CD14-positive monocyte (primary cell): ENCODE measurements at regions not wholly inside any gene's neighbourhood (a gene's known extent, or its start where the extent isn't known, plus 50 kb on each side); places are given as distances from the start of the nearest gene placed in this dataset.
"Not testable (repeated sequence)": the region's sequence is repeated elsewhere in the genome, so short reads cannot be mapped to it uniquely, and the experiment has no call there.

Experiments used
- DNase-seq, 3 donors: peaks; one replicate each; pipeline ENCODE4 v3.0.0-alpha.2; 2011 to 2022
- H2AFZ ChIP-seq: 2 replicates; pipeline ENCODE4 v1.6.0; 2012; ENCODE audit warnings: mild to moderate bottlenecking, low read depth, low read length, inconsistent platforms; ENCODE audit not compliant: insufficient read depth, poor library complexity, severe bottlenecking
- H3K27ac ChIP-seq, 2 donors: 1 replicate in 1 of 2; 2 replicates in 1 of 2; pipeline ENCODE4 v1.5.1; 2012 to 2013; ENCODE audit warnings: low read length in 2 of 2, control low read depth in 1 of 2, inconsistent platforms in 1 of 2, low read depth in 1 of 2, mild to moderate bottlenecking in 1 of 2
- H3K27me3 ChIP-seq, 2 donors: one replicate each; pipeline versions ENCODE4 v1.6.0 to v1.6.1; 2011 to 2013; ENCODE audit warnings: low read length in 2 of 2; ENCODE audit not compliant: control insufficient read depth in 2 of 2, insufficient read depth in 2 of 2
- H3K36me3 ChIP-seq, 2 donors: replicated peaks in 1 of 2; 1 replicate in 1 of 2; 2 replicates in 1 of 2; pipeline versions ENCODE4 v1.5.1 to v1.6.1; 2012 to 2013; ENCODE audit warnings: low read length in 2 of 2, control low read depth in 1 of 2, inconsistent platforms in 1 of 2, mild to moderate bottlenecking in 1 of 2; ENCODE audit not compliant: insufficient read depth in 2 of 2, control insufficient read depth in 1 of 2
- H3K4me1 ChIP-seq, 2 donors: 1 replicate in 1 of 2; 2 replicates in 1 of 2; pipeline versions ENCODE4 v1.5.1 to v1.6.1; 2012 to 2013; ENCODE audit warnings: low read length in 2 of 2, control low read depth in 1 of 2, inconsistent platforms in 1 of 2, mild to moderate bottlenecking in 1 of 2, moderate library complexity in 1 of 2; ENCODE audit not compliant: insufficient read depth in 2 of 2, control insufficient read depth in 1 of 2
- H3K4me2 ChIP-seq: replicated peaks from 2 replicates; pipeline ENCODE3; 2012; ENCODE audit warnings: low read length, moderate library complexity, mild to moderate bottlenecking; ENCODE audit not compliant: poor library complexity, severe bottlenecking; ENCODE audit errors: extremely low read depth
- H3K4me3 ChIP-seq, 3 experiments: fragments of 200-600 bp in 1 of 3; sonication (generic) in 1 of 3; replicated peaks in 1 of 3; 1 replicate in 2 of 3; 2 replicates in 1 of 3; pipeline ENCODE4 v1.5.1; 2011 to 2013; ENCODE audit warnings: low read length in 3 of 3, mild to moderate bottlenecking in 3 of 3, control low read depth in 2 of 3, low read depth in 2 of 3, inconsistent platforms in 1 of 3, moderate library complexity in 1 of 3
- H3K79me2 ChIP-seq: 2 replicates; pipeline ENCODE4 v1.6.0; 2012; ENCODE audit warnings: mild to moderate bottlenecking, control low read depth, inconsistent platforms, low read length, moderate library complexity; ENCODE audit not compliant: insufficient read depth
- H3K9ac ChIP-seq: 2 replicates; pipeline ENCODE4 v1.6.0; 2017; ENCODE audit warnings: low read length, mild to moderate bottlenecking; ENCODE audit not compliant: insufficient read depth, poor library complexity, severe bottlenecking
- H3K9me3 ChIP-seq, 2 donors: replicated peaks in 1 of 2; 1 replicate in 1 of 2; 2 replicates in 1 of 2; pipeline versions ENCODE4 v1.5.1 to v1.6.1; 2012 to 2013; ENCODE audit warnings: low read length in 2 of 2, control low read depth in 1 of 2; ENCODE audit not compliant: control insufficient read depth in 1 of 2, insufficient read depth in 1 of 2
- H4K20me1 ChIP-seq: 2 replicates; pipeline ENCODE4 v1.6.0; 2012; ENCODE audit warnings: mild to moderate bottlenecking, low read length, control low read depth, moderate library complexity; ENCODE audit not compliant: insufficient read depth
- H3K27ac Mint-ChIP-seq, 7 donors: one replicate each; pipeline ENCODE4 v1.8.0; 2020; ENCODE audit warnings: mild to moderate bottlenecking in 7 of 7, mixed read lengths in 7 of 7, moderate library complexity in 6 of 7, inconsistent platforms in 2 of 7
- H3K27me3 Mint-ChIP-seq, 3 donors: one replicate each; pipeline ENCODE4 v1.8.0; 2021 to 2022; ENCODE audit warnings: low read depth in 3 of 3, mild to moderate bottlenecking in 3 of 3, mixed read lengths in 3 of 3, moderate library complexity in 3 of 3, inconsistent platforms in 1 of 3
- H3K36me3 Mint-ChIP-seq, 2 donors: one replicate each; pipeline ENCODE4 v1.8.0; 2020; ENCODE audit warnings: mixed read lengths in 2 of 2, inconsistent platforms in 1 of 2, mild to moderate bottlenecking in 1 of 2
- H3K4me1 Mint-ChIP-seq: one replicate; pipeline ENCODE4 v1.8.0; 2020; ENCODE audit warnings: mild to moderate bottlenecking, mixed read lengths
- H3K4me3 Mint-ChIP-seq, 2 donors: one replicate each; pipeline ENCODE4 v1.8.0; 2020; ENCODE audit warnings: mild to moderate bottlenecking in 2 of 2, mixed read lengths in 2 of 2, moderate library complexity in 1 of 2
- H3K9me3 Mint-ChIP-seq, 7 donors: one replicate each; pipeline ENCODE4 v1.8.0; 2020 to 2022; ENCODE audit warnings: mixed read lengths in 7 of 7, mild to moderate bottlenecking in 6 of 7, moderate library complexity in 6 of 7, inconsistent platforms in 2 of 7
- WGBS: methylation state at CpG from one replicate; pipeline ENCODE4 v1.1.5; 2013; ENCODE audit warnings: missing lambda C conversion rate; ENCODE audit not compliant: insufficient coverage; 5-methylcytosine and 5-hydroxymethylcytosine counted together
- intact Hi-C, 2 donors: fragments of 100-400 bp; cut with micrococcal nuclease; formaldehyde crosslinking; loops; one replicate each; pipeline versions ENCODE4 v1.15.0 to v1.15.1; 2023
- TF ChIP-seq, protein P1 (sequence below): fragments of 200-600 bp; IDR thresholded peaks from one replicate; pipeline ENCODE4 v1.8.0; 2022; ENCODE audit warnings: antibody characterized with exemption, mild to moderate bottlenecking

DNA sequence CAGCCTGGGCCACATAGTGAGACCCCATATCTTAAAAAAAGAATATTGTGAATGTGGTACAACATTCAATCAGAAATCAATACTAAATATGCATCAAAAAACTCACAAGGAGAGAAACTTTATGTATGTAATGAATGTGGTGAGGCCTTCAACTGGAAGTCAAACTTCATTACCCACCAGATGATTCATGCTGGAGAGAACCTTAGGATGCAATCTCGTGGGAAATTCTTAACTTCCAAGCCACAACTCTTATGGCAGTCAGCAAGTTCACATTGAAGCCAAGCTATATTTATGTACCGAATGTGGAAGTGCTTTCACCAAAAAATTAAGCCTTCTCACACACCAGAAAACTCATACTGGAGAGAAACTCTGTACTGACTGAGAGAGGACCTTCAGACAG is 84.5 kb upstream of the UXT start:
- no CpG with 5 or more reads among the region's 2 CpGs for WGBS
- Mint-ChIP-seq H3K4me1 (peaks cover 3% of the 10 kb centered on the region), H3K27ac (no peak overlapping the region), H3K36me3 (no peaks in the 10 kb centered on the region), H3K27me3 (peaks cover 0 to 1% (median 0%) of the 10 kb centered on the region in 3 donors), H3K9me3 (peaks cover 0 to 5% (median 1%) of the 10 kb centered on the region in 7 donors), H3K4me3 (no peak overlapping the region)
- H3K27me3 ChIP-seq = no peaks in the 10 kb centered on the region
- H3K27ac ChIP-seq = no peak overlapping the region
- TF ChIP-seq, protein P1, sequence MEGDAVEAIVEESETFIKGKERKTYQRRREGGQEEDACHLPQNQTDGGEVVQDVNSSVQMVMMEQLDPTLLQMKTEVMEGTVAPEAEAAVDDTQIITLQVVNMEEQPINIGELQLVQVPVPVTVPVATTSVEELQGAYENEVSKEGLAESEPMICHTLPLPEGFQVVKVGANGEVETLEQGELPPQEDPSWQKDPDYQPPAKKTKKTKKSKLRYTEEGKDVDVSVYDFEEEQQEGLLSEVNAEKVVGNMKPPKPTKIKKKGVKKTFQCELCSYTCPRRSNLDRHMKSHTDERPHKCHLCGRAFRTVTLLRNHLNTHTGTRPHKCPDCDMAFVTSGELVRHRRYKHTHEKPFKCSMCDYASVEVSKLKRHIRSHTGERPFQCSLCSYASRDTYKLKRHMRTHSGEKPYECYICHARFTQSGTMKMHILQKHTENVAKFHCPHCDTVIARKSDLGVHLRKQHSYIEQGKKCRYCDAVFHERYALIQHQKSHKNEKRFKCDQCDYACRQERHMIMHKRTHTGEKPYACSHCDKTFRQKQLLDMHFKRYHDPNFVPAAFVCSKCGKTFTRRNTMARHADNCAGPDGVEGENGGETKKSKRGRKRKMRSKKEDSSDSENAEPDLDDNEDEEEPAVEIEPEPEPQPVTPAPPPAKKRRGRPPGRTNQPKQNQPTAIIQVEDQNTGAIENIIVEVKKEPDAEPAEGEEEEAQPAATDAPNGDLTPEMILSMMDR = no peak
- H3K36me3 ChIP-seq = no peaks in the 10 kb centered on the region
- no peak overlapping the region for H3K4me2 ChIP-seq
- H2AFZ ChIP-seq = no peak overlapping the region
- no peaks in the 10 kb centered on the region for H4K20me1 ChIP-seq
- DNase-seq = no peak
- no peaks in the 10 kb centered on the region for H3K9me3 ChIP-seq
- intact Hi-C loops = no loop called here
- no peaks in the 10 kb centered on the region for H3K79me2 ChIP-seq
- H3K4me3 ChIP-seq = no peak overlapping the region
- H3K4me1 ChIP-seq = no peaks in the 10 kb centered on the region
- no peak overlapping the region for H3K9ac ChIP-seq

DNA sequence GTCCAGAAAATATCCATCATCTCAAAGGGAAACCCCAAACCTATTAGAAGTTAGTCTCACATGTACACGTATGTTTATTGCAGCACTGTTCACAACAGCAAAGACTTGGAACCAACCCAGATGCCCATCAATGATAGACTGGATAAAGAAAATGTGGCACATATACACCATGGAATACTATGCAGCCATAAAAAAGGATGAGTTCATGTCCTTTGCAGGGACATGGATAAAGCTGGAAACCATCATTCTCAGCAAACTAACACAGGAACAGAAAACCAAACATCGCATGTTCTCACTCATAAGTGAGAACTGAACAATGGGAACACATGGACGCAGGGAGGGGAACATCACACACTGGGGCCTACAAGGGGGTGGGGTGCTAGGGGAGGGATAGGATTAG is 79.9 kb upstream of the UXT start:
- H3K4me2 ChIP-seq, H4K20me1 ChIP-seq, H3K4me3 ChIP-seq, H3K27ac Mint-ChIP-seq, H3K27me3 Mint-ChIP-seq, H3K36me3 Mint-ChIP-seq, H3K9me3 Mint-ChIP-seq, H3K4me1 ChIP-seq, H3K4me3 Mint-ChIP-seq, H2AFZ ChIP-seq, intact Hi-C loops, H3K79me2 ChIP-seq, H3K9me3 ChIP-seq, DNase-seq, H3K27me3 ChIP-seq, H3K36me3 ChIP-seq, H3K4me1 Mint-ChIP-seq, H3K9ac ChIP-seq, H3K27ac ChIP-seq: not testable (repeated sequence)
- WGBS = no CpG with 5 or more reads among the region's 3 CpGs
